C4-2B (cell line): ENCODE measurements at regions not wholly inside any gene's neighbourhood (a gene's known extent, or its start where the extent isn't known, plus 50 kb on each side); places are given as distances from the start of the nearest gene placed in this dataset.

Experiments used
- H3K27ac ChIP-seq: fragments of 450-650 bp; 2 replicates; pipeline ENCODE4 v1.5.1; 2017
- CTCF ChIP-seq: fragments of 450-650 bp; conservative IDR thresholded peaks from 2 replicates; pipeline ENCODE4 v1.5.1; 2017; ENCODE audit warnings: mild to moderate bottlenecking
- ZFX ChIP-seq: fragments of 450-650 bp; IDR thresholded peaks from 2 replicates; pipeline ENCODE4 v1.6.1; 2017

- TF ChIP-seq ZFX (no peak), CTCF (no peak)
Measured at GRCh38 chr5:74019923-74020322, 393.9 kb downstream of the ARHGEF28 start.

GRCh38 chr5:74017786-74018211 is 391.8 kb downstream of the ARHGEF28 start:
- H3K27ac ChIP-seq, result no peak overlapping the region
- no peak for TF ChIP-seq CTCF
- no peak for TF ChIP-seq ZFX

More at GRCh38 chr5:74019923-74020322, 393.9 kb downstream of the ARHGEF28 start:
- no peak overlapping the region for H3K27ac ChIP-seq

GRCh38 chr5:74017112-74017511 is 391.1 kb downstream of the ARHGEF28 start:
- TF ChIP-seq CTCF (no peak), ZFX (no peak)
- no peak overlapping the region for H3K27ac ChIP-seq

GRCh38 chr5:74016373-74016772 is 390.4 kb downstream of the ARHGEF28 start:
- H3K27ac ChIP-seq, result no peak overlapping the region
- TF ChIP-seq CTCF (peak; percentile 35), ZFX (no peak)

GRCh38 chr5:74015716-74016115 is 389.7 kb downstream of the ARHGEF28 start:
- TF ChIP-seq CTCF (no peak), ZFX (no peak)
- H3K27ac ChIP-seq, result no peak overlapping the region

- H3K27ac ChIP-seq, result no peak overlapping the region
- no peak for TF ChIP-seq CTCF
- TF ChIP-seq ZFX, result no peak
Measured at GRCh38 chr5:74013222-74013621, 387.2 kb downstream of the ARHGEF28 start.

- TF ChIP-seq ZFX, result no peak
- TF ChIP-seq CTCF, result no peak
Measured at GRCh38 chr5:74009502-74009901, 383.5 kb downstream of the ARHGEF28 start.

More at GRCh38 chr5:74009502-74009901, 383.5 kb downstream of the ARHGEF28 start:
- no peak overlapping the region for H3K27ac ChIP-seq
